ENCODE measurements at regions not wholly inside any gene's neighbourhood (a gene's known extent, or its start where the extent isn't known, plus 50 kb on each side); places are given as distances from the start of the nearest gene placed in this dataset.

DNA sequence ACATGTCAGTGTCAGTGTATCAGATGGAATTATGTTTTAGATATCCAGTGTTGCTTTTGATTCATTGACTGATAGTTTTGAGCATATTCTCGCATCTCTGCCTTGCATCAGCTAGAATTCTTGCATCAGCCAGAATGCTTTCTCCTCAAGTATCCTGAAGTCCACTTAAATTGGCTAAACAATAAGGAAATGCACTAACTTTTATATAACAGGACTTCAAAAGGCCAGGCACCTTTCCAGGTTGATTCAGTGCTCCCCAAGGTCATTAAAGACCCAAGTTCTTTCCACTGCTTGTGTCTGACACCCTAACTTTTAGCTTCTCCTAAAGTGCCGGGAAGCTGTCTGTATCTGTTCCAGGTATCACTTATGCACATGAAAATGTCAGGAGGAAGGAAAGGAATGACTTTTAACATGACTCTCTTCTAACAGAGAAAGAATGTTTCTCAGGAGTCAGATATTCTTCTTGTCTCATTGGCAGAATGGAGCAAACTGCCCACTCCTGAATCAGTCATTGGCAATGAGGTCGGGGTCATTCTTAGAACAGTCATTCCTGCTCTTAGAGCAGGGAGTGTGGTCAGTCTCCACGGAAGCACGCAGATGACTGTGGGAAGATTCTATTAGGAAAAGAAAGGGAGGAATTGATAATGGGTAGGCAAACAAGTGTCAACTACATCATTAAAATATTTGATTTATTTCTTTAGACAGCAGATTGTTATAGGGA is 92.9 kb upstream of the TLL1 start:
- peak overlapping the region in 1 of 4 donors; percentile 19 for H3K27ac ChIP-seq
- peaks cover 0 to 5% (median 5%) of the 10 kb centered on the region in 3 donors for H3K4me1 ChIP-seq
- H3K4me3 ChIP-seq = no peak overlapping the region
- DNase-seq = peak in 1 of 6 donors; percentile 16
- H3K9me3 ChIP-seq = no peaks in the 10 kb centered on the region
- intact Hi-C loops (cut with DNase I) = no loop called here
- no peak for TF ChIP-seq CTCF (IDR thresholded peaks at IDR 0.05)
- 52 to 56% methylated on average over 5 of the region's 5 CpGs for WGBS, 2 donors
- no peak for FAIRE-seq
- H3K36me3 ChIP-seq = no peaks in the 10 kb centered on the region
- no peaks in the 10 kb centered on the region for H3K27me3 ChIP-seq
- ATAC-seq = peak in 3 of 4 donors; percentile 19 to 58 (median 50)

DNA sequence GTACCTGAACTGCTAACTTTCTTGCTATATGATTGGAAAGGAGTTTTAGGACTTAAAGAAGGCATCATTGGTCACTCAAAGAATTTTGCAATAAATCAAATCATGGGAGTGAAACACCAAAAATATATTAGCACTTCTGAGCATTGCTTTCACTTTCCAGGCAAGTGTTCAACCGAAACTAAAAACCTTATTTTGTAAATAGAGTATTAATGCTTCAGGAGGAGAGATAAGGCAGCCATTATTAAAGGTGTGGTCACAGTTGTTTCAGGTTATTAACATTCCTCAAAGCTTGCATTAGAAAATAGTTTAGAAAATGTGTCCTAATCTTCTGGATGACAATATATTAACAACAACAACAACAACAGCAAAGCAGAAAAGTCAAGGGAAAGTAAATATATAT is 92.3 kb upstream of the TLL1 start:
- Histone ChIP-seq H3K27me3 (no peaks in the 10 kb centered on the region), H3K4me3 (no peak overlapping the region), H3K27ac (peak overlapping the region in 1 of 4 donors; percentile 19), H3K36me3 (no peaks in the 10 kb centered on the region), H3K4me1 (peaks cover 0 to 5% (median 5%) of the 10 kb centered on the region in 3 donors), H3K9me3 (no peaks in the 10 kb centered on the region)
- TF ChIP-seq CTCF (IDR thresholded peaks at IDR 0.05) = no peak
- no peak for DNase-seq
- intact Hi-C loops (cut with DNase I) = no loop called here
- FAIRE-seq = no peak
- 53 to 57% methylated on average over 1 of the region's 1 CpG for WGBS, 2 donors
- peak in 1 of 4 donors; percentile 56 for ATAC-seq

DNA sequence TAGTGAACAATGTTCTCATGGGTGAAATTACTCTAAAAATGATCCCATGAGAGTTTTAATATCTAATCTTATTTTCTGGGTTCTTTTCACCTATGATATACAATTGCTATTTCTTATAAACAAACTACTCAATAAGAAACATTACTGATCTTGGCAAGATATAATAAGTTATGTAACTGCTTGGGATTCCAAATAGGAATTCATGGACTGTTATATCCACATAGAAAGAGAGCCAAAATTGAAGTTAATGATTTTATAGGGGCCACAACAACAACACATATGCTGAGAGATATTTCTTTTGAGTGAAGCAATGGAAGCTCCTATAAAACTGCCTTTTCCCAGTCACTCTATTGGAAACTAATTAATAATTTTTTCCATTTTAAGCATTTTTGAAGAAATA is 90.4 kb upstream of the TLL1 start:
- H3K27me3 ChIP-seq = no peaks in the 10 kb centered on the region
- no peak overlapping the region for H3K27ac ChIP-seq
- TF ChIP-seq CTCF (IDR thresholded peaks at IDR 0.05) = no peak
- DNase-seq (no peak), ATAC-seq (no peak), FAIRE-seq (no peak)
- no peaks in the 10 kb centered on the region for H3K9me3 ChIP-seq
- H3K4me3 ChIP-seq = no peak overlapping the region
- intact Hi-C loops (cut with DNase I) = no loop called here
- H3K4me1 ChIP-seq = peaks cover 0 to 5% (median 5%) of the 10 kb centered on the region in 3 donors
- no peaks in the 10 kb centered on the region for H3K36me3 ChIP-seq

GRCh38 chr4:165783626-165784025 is 89.4 kb upstream of the TLL1 start:
- no peak for TF ChIP-seq CTCF (IDR thresholded peaks at IDR 0.05)
- H3K27ac ChIP-seq = no peak overlapping the region

DNA sequence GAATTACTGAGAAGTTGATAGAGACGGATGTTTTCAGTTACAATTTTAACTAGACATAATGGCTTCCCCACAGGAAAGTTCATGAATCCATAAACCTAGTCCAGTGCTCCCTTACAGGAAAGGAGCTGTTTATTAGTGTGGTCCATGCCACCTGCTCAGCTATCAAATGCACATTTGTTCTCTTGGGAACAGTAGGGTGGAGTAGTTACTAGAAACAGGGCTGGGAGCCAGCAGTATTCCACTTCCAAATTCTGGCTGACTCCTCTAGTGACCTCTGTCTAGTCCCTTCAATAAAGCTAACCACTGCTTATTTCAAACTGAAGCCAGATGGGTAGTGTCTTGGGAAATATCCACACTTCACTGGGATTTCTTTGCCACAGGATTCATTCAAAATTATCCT is 88.4 kb upstream of the TLL1 start:
- Histone ChIP-seq H3K4me1 (peaks cover 0 to 8% (median 5%) of the 10 kb centered on the region in 3 donors), H3K36me3 (no peaks in the 10 kb centered on the region), H3K9me3 (no peaks in the 10 kb centered on the region), H3K4me3 (no peak overlapping the region), H3K27me3 (no peaks in the 10 kb centered on the region), H3K27ac (no peak overlapping the region)
- ATAC-seq (peak in 2 of 4 donors; percentile 48 to 59), DNase-seq (no peak), FAIRE-seq (no peak)
- WGBS, 2 donors = 65 to 74% methylated on average over 1 of the region's 1 CpG
- TF ChIP-seq CTCF (IDR thresholded peaks at IDR 0.05) = no peak
- intact Hi-C loops (cut with DNase I) = no loop called here

More at GRCh38 chr4:165783626-165784025, 89.4 kb upstream of the TLL1 start:
- DNase-seq = no peak
- ATAC-seq = no peak
- Histone ChIP-seq H3K4me3 (no peak overlapping the region), H3K4me1 (peaks cover 0 to 8% (median 5%) of the 10 kb centered on the region in 3 donors), H3K27me3 (no peaks in the 10 kb centered on the region), H3K9me3 (no peaks in the 10 kb centered on the region), H3K36me3 (no peaks in the 10 kb centered on the region)
- intact Hi-C loops (cut with DNase I) = no loop called here
- WGBS, 2 donors = 73 to 84% methylated on average over 3 of the region's 3 CpGs
- FAIRE-seq = no peak

Measured in pancreas (tissue), 10 donors.